Fibroblast of pulmonary artery (primary cell): ENCODE measurements at regions not wholly inside any gene's neighbourhood (a gene's known extent, or its start where the extent isn't known, plus 50 kb on each side); places are given as distances from the start of the nearest gene placed in this dataset.

ENCODE experiments used
- DNase-seq: peaks from one replicate; pipeline ENCODE4 v3.0.0-alpha.2; 2010; ENCODE audit warnings: low read depth
- H3K4me3 ChIP-seq: replicated peaks from 2 replicates; pipeline ENCODE4 v1.5.1; 2011; ENCODE audit warnings: low read depth, mild to moderate bottlenecking, control low read depth, low read length, moderate library complexity
- TF ChIP-seq, protein P1 (sequence below): IDR thresholded peaks from 2 replicates; pipeline ENCODE4 v1.5.1; 2011; ENCODE audit warnings: mild to moderate bottlenecking, control low read depth, low read length, inconsistent platforms; ENCODE audit errors: missing control alignments

DNA sequence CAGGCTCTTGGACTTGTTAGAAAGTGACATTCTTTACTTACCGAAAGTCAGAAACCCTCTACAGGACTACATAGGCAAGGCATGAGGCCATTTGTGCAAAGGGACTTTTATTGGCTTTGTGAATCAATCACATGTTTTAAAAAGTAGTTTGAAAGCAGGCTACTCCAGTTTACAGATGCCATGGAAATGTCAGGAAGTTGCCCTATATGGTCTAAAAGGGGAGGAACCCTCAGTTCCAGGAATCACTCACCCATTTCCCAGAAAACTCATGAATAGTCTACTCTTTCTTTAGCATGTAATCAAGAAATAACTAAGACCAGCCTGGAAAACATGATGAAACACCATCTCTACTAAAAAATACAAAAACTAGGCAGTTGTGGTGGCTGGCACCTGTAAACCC, 51.0 kb upstream of the MKRN3 start:
- no peak for DNase-seq
- TF ChIP-seq, protein P1, sequence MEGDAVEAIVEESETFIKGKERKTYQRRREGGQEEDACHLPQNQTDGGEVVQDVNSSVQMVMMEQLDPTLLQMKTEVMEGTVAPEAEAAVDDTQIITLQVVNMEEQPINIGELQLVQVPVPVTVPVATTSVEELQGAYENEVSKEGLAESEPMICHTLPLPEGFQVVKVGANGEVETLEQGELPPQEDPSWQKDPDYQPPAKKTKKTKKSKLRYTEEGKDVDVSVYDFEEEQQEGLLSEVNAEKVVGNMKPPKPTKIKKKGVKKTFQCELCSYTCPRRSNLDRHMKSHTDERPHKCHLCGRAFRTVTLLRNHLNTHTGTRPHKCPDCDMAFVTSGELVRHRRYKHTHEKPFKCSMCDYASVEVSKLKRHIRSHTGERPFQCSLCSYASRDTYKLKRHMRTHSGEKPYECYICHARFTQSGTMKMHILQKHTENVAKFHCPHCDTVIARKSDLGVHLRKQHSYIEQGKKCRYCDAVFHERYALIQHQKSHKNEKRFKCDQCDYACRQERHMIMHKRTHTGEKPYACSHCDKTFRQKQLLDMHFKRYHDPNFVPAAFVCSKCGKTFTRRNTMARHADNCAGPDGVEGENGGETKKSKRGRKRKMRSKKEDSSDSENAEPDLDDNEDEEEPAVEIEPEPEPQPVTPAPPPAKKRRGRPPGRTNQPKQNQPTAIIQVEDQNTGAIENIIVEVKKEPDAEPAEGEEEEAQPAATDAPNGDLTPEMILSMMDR = no peak
- no peak overlapping the region for H3K4me3 ChIP-seq

DNA sequence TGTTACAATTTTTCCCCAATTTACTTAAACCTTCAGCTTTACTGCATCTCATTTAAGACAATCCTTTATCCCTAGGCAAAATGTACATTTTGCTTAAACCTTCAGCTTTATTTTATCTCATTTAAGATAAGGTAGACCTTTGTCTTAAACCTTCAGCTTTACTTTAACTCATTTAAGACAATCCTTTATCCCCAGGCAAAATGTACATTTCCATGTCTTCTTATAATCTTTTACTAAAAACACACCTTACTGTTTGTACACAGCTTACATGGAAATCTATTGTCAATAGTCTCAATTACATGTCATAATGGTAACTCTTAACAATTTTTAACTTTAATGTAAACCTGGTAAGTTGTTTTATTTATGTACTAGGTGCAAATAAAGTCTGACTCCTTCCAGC, 58.7 kb upstream of the MKRN3 start:
- DNase-seq = no peak
- H3K4me3 ChIP-seq = no peak overlapping the region
- TF ChIP-seq, protein P1 = no peak

GRCh38 chr15:23503980-23504379, 56.9 kb upstream of the GOLGA6L2 start:
- TF ChIP-seq, protein P1 = no peak
- H3K4me3 ChIP-seq = no peak overlapping the region
- DNase-seq = no peak

DNA sequence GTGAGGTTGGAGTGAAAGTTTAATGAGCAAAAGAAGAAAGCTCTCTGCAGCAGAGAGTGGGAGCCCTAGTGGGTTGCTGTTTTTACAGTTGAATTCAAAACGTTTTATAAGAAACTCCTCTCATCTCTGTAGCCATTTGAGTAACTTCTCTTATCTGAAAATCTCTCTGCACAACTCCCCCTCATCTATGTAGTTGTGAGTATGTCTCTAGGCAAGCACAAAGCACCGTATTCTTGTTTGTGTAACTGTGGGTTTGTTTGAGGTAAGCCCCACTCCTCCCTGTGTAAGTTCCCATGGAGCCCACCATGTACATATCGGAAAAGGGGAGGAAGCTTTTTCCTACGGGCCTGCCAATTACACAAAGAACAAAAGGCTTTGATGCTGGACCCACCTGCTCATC, 56.5 kb upstream of the GOLGA6L2 start:
- DNase-seq = no peak
- no peak overlapping the region for H3K4me3 ChIP-seq
- TF ChIP-seq, protein P1 = no peak

GRCh38 chr15:23497710-23498111, 50.7 kb upstream of the GOLGA6L2 start:
- no peak overlapping the region for H3K4me3 ChIP-seq
- no peak for DNase-seq
- TF ChIP-seq, protein P1 = peak; percentile 6
